HL-60 (cell line): ENCODE measurements at regions not wholly inside any gene's neighbourhood (a gene's known extent, or its start where the extent isn't known, plus 50 kb on each side); places are given as distances from the start of the nearest gene placed in this dataset.
"Not testable (repeated sequence)": the region's sequence is repeated elsewhere in the genome, so short reads cannot be mapped to it uniquely, and the experiment has no call there.

Source experiments
- DNase-seq, 2 experiments: peaks; one replicate each; pipeline ENCODE4 v3.0.0-alpha.2; 2010 to 2020; ENCODE audit warnings: low read depth in 1 of 2, low spot score in 1 of 2
- H3K27ac ChIP-seq: fragments of 250-450 bp; sonication (Bioruptor Pico); replicated peaks from 2 replicates; pipeline ENCODE4 v1.5.1; 2020; ENCODE audit warnings: mild to moderate bottlenecking, moderate library complexity
- H3K27me3 ChIP-seq: fragments of 250-450 bp; sonication (Bioruptor Pico); 2 replicates; pipeline ENCODE4 v1.5.1; 2021; ENCODE audit warnings: mild to moderate bottlenecking, moderate library complexity; ENCODE audit not compliant: insufficient read depth, poor library complexity, severe bottlenecking
- H3K4me3 ChIP-seq: replicated peaks from 2 replicates; pipeline ENCODE4 v1.5.1; 2011; ENCODE audit warnings: mild to moderate bottlenecking, control low read depth, low read length; ENCODE audit not compliant: insufficient read depth
- CTCF ChIP-seq: IDR thresholded peaks from one replicate; pipeline ENCODE4 v1.5.1; 2011; ENCODE audit warnings: low read length, control low read depth, inconsistent platforms; ENCODE audit not compliant: insufficient read depth
- GABPA ChIP-seq: IDR thresholded peaks from 2 replicates; pipeline ENCODE4 v1.6.1; 2012; ENCODE audit warnings: low read depth
- POLR2AphosphoS5 ChIP-seq: IDR thresholded peaks from 2 replicates; pipeline ENCODE4 v1.6.1; 2012; ENCODE audit warnings: low read depth
- REST ChIP-seq: IDR thresholded peaks from 2 replicates; pipeline ENCODE4 v1.6.1; 2012; ENCODE audit warnings: low read depth; ENCODE audit not compliant: insufficient replicate concordance
- SPI1 ChIP-seq: IDR thresholded peaks from 2 replicates; pipeline ENCODE4 v1.6.1; 2012; ENCODE audit warnings: low read depth, mild to moderate bottlenecking, borderline replicate concordance

- no peak for TF ChIP-seq POLR2AphosphoS5
- no peak for DNase-seq
Measured at GRCh38 chr6:141521440-141521839, 611.3 kb upstream of the GJE1 start.

GRCh38 chr6:141513830-141514229, 618.9 kb upstream of the GJE1 start:
- Histone ChIP-seq H3K27ac (no peak overlapping the region), H3K27me3 (no peaks in the 10 kb centered on the region), H3K4me3 (no peak overlapping the region)
- no peak for TF ChIP-seq GABPA
- TF ChIP-seq REST: no peak
- no peak for TF ChIP-seq CTCF
- TF ChIP-seq POLR2AphosphoS5: no peak
- no peak for DNase-seq

More at GRCh38 chr6:141521440-141521839, 611.3 kb upstream of the GJE1 start:
- no peaks in the 10 kb centered on the region for H3K27me3 ChIP-seq
- no peak overlapping the region for H3K4me3 ChIP-seq
- no peak overlapping the region for H3K27ac ChIP-seq

GRCh38 chr6:141510803-141511202, 621.9 kb upstream of the GJE1 start:
- Histone ChIP-seq H3K27ac (no peak overlapping the region), H3K27me3 (no peaks in the 10 kb centered on the region), H3K4me3 (no peak overlapping the region)
- TF ChIP-seq POLR2AphosphoS5: no peak
- TF ChIP-seq GABPA: no peak
- no peak for TF ChIP-seq CTCF
- TF ChIP-seq REST: no peak
- no peak for TF ChIP-seq SPI1
- DNase-seq: no peak

GRCh38 chr6:141506062-141506461, 626.7 kb upstream of the GJE1 start:
- H3K27me3 ChIP-seq, H3K27ac ChIP-seq, H3K4me3 ChIP-seq, DNase-seq: not testable (repeated sequence)

GRCh38 chr6:141504318-141504717, 628.4 kb upstream of the GJE1 start:
- not testable (repeated sequence) for H3K4me3 ChIP-seq, H3K27ac ChIP-seq, H3K27me3 ChIP-seq, DNase-seq

GRCh38 chr6:141501616-141502015, 631.1 kb upstream of the GJE1 start:
- Histone ChIP-seq H3K27ac (no peak overlapping the region), H3K4me3 (no peak overlapping the region), H3K27me3 (no peaks in the 10 kb centered on the region)
- no peak for DNase-seq
- no peak for TF ChIP-seq GABPA
- no peak for TF ChIP-seq POLR2AphosphoS5
- TF ChIP-seq CTCF: no peak
- TF ChIP-seq SPI1: no peak
- no peak for TF ChIP-seq REST
